ENCODE measurements at regions not wholly inside any gene's neighbourhood (a gene's known extent, or its start where the extent isn't known, plus 50 kb on each side); places are given as distances from the start of the nearest gene placed in this dataset.

- DNase-seq (ENCODE audit: low read depth in 2 of 2) = no peak
Measured at GRCh38 chr1:182293119-182293589, 98.4 kb downstream of the GLUL start.

- DNase-seq (ENCODE audit: low read depth in 2 of 2) = no peak
Measured at GRCh38 chr1:182292193-182292741, 99.3 kb downstream of the GLUL start.

DNA sequence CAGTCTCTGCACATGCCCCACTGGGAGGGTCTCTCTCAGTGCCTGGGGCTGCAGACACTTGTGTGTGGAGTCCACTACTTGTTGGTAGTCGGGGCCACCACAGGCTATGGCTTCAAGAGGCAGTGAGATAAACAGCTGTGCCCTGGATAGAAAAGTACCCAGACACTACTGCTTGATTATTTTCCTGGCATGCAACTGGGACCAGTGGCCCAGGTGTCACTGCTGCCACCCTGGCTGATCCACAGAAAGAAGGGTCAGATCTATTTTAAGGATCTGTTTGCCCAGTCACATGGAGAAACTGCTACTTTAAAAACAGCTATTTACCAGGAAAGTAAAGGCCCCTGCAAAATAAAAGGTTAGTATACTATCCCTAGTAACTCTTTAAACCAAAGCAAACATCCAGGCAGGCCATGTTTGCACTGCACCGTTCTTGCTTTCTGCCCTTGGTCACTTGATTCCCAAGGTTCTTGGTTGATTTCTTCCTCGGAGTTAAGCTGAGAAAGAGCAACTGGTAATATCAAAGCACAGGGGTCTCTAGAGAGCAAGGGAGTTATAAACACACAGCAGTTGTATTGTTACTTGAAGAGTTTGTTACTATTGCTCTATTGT, 99.9 kb downstream of the GLUL start:
- no peak for DNase-seq (ENCODE audit: low read depth in 2 of 2)

DNA sequence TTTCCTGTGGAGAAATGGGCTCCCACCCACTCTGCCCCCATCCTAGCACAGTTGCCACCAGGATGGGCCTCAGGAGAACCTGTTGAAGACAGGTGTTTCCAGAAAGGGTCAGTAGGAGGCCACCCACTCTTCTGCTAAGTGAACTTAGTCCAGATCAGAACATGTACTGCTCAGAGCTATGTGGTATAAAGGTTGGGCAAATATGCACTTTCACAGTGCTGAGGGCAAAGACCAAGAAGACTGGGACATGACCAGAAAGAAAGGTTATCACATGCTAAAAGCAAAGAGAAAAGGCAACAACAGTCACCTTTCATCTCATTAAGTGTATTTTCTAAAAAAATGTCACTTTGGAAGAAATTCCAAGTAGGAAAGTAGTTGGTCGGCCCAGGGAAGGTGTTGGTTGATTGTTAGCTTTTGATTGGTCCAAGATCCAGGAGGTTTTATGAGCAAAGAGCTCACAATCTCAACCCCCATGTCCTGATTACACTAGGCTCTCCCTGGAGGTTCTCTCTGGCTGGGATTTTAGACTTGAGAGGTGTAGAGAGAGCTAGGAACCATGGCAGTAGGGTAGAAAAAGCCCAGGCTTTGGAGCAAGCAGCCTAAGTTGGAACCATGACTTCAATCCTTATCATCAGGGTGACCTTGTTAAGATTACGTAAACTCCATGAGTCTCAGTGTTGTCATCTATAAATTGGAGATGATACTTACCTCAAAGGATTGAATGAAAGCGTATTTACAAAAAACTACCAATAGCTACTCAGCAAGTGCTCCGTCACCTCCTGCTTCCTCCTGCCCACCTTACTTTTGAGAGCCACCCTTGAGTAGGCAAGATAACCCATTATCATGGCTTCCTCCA, 102.6 kb downstream of the GLUL start:
- no peak for DNase-seq (ENCODE audit: low read depth in 2 of 2)

DNA sequence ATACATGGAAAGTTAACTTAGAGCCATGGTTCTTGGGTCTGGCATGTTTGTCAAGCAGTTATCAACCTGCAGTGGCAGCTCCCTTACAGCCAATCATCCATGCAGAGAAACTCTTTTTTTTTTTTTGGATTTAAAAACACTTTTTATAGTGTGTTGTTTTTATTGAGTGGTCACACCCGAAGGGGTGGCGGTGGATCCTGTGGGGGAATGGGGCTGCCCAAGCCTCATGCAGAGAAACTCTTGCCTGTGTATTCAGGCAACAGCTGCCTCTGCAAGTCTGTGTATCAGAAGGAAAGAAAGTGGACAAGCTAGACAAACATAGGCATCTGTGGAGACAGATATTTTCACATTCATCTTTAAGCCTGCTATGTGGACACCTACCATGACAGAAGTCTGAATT, 104.8 kb downstream of the GLUL start:
- no peak for DNase-seq (ENCODE audit: low read depth in 2 of 2)

DNA sequence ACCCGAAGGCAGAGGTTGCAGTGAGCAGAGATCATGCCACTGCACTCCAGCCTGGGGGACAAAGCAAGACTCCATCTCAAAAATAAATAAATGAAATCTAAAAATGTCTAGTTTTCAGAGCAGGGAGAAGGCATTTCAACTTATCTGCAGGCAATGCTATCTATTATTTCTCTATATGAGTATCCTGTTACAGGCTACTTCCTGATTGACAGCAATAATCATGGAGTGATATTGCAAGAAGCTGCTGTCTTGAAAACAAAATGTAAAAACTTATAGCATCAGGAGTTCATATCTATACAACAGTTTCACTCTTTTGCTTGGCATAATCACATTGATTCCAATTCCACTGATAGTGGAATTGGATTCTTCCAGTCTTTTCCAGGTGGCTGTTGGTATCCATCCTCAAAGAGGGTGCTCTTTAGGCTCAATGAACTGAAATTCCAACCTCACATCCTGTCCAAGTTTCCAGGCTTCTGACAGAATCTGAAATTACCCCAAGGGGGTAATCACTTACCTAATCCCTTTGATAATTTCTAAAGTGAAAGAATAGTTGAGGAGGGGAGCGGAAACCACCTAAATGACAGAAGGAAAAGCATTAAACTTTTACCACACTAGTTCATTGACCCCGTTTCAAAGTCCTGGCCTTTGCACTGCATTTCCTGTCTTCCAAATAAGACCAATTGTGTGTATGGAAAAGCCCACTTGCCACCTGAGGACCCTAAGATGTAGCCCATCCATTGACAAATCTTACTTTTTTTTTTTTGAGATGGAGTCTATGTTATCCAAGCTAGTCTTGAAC, 107.6 kb downstream of the GLUL start:
- no peak for DNase-seq (ENCODE audit: low read depth in 2 of 2)

GRCh38 chr1:182281541-182281940, 110.0 kb downstream of the GLUL start:
- DNase-seq (ENCODE audit: low read depth in 2 of 2) = no peak

- DNase-seq (ENCODE audit: low read depth in 2 of 2) = no peak
Measured at GRCh38 chr1:182280504-182280900, 111.1 kb downstream of the GLUL start.

GRCh38 chr1:182279724-182280503, 111.7 kb downstream of the GLUL start:
- no peak for DNase-seq (ENCODE audit: low read depth in 2 of 2)

GRCh38 chr1:182279302-182279701, 112.3 kb downstream of the GLUL start:
- no peak for DNase-seq (ENCODE audit: low read depth in 2 of 2)

DNA sequence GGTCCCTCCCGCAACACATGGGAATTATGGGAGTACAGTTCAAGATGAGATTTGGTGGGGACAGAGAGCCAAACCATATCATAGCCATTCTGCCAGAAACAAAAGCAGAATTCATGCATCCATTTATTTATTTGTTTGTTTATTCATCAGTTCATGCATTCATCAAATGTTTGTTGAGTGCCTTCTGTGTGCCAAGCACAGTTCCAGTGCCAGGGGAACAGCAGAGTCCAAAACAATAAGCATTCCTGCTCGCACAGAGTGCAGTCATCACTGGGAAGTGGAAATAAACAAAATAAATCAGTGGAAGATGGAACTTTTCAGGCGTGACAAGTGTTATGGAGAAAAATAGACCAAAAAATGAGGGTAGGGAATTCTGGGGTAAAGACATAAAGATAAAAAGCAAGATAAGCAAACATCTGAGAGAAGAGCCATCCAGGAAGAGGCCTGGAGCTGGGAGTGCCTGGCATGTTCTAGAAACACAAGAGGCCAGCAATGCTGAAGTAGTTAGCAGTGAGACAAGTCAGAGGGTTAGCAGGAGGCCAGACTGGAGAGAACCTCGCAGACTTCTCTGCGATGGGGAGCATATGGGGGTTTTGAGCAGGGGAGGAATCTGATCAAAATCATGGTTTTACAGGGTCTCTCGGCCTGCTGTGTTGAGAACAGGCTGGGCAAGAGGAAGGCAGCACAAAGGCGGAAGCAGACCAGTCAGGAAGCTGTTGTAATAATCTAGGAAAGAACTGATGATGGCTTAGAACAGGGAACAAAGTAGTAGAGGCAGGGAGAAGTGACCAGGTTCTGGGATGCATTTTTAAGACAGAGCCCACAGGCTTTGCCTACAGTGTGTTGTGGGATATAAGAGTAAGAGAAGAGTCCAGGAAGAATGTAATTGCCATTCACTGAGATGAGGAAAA, 113.2 kb downstream of the GLUL start:
- DNase-seq (ENCODE audit: low read depth in 2 of 2) = no peak

DNA sequence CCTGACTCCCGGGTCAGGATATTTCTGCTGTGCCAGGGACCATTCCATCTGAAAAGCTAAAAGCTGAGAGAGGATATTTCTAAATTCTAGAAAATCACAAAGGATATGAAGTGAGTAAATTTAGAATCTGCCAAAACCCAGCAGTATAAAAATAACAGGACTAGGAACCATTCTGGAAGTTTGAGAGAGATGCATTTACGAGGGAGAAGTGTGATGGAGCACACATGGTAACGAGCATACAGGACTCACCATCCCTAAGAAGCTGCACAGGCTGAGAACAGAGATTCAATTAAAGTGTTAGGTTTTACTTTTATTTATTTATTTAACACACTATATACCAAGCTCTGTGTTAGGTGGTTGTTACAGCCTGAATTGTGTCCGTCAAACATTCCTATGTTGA, 116.3 kb downstream of the GLUL start:
- DNase-seq (ENCODE audit: low read depth in 2 of 2) = no peak

DNA sequence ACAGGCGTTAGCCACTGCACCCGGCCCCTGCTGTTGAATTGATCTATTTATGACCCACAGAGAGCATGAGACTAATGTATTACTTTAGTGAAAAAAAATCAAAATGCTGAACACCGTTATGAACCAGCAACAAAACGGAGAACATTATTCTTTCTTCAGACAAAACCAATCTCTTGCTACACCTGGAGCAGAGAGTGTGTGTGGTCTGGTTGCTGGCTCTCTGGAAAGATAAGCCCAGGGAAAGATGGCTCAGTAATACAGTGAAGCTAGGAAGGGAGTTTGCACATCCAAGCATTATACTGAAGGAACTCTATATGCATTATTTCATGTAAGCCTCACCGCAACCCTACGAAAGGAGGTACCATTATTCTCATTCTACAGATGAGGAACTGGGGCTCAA, 117.0 kb downstream of the GLUL start:
- DNase-seq (ENCODE audit: low read depth in 2 of 2) = no peak

GRCh38 chr1:182270731-182271130, 120.9 kb downstream of the GLUL start:
- no peak for DNase-seq (ENCODE audit: low read depth in 2 of 2)

- DNase-seq (ENCODE audit: low read depth in 2 of 2) = no peak
Measured at GRCh38 chr1:182269097-182269496, 122.5 kb downstream of the GLUL start.

- DNase-seq (ENCODE audit: low read depth in 2 of 2) = no peak
Measured at GRCh38 chr1:182268669-182269068, 122.9 kb downstream of the GLUL start.

- DNase-seq (ENCODE audit: low read depth in 2 of 2) = no peak
Measured at GRCh38 chr1:182264185-182264584, 127.4 kb downstream of the GLUL start.

DNA sequence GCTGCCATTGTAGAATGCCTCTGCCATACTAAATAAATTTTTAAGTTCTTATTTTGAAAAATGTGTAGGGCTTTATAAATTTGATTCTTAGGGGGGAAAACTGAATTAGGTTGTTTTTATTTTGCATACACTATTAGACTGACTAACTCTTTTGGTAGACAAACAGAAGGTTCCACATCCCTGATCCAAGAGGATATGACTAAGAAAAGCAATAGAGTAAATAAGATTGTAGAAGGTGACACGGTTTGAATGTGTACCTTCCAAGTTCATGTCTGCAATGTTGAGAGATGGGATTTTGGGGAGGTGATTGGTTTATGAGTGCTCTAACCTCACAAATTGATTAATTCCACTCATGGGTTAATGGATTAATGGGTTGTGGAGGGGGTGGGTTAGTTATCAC, 127.9 kb downstream of the GLUL start:
- no peak for DNase-seq (ENCODE audit: low read depth in 2 of 2)

DNA sequence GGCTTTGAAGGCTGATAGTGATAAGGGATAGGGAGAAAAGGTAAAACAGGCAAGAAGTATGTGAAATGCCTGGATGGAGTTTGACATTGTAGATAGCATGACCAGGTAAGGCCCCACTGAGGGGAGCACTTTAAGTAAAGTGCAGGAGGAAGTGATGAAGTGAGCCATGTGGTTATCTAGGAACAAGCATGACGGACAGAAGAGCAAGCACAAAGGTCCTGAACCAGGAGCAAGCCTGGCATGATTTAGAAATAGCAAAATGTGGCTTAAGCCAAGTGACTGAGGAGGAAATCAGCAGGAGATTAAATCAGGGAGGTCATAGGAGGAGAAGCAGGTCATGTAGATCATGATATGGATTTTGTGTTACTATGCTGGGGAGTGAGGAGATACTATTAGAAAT, 129.2 kb downstream of the GLUL start:
- no peak for DNase-seq (ENCODE audit: low read depth in 2 of 2)

DNA sequence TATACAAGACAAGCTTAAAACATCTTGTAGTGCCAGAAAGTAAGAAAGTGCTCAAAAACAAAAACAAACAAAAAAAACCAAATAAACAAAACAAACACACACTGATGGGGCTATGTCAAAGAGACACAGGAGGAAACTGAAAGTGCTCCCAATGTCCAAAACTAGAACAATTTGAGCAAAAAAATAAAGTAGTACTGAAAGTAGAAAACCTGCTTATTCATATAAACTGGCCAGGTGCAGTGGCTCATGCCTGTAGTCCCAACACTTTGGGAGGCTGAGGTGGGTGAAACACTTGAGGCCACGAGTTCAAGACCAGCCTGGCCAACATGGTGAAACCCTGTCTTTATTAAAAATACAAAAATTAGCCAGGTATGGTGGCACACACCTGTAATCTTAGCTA, 129.9 kb downstream of the GLUL start:
- DNase-seq (ENCODE audit: low read depth in 2 of 2) = no peak

Data from stimulated activated CD8-positive, alpha-beta memory T cell treated with anti-CD3 and anti-CD28 coated beads, Interleukin-15, amount 100 ng/mL, for 48 hours (primary cell).